HepG2 (cell line): ENCODE measurements at regions not wholly inside any gene's neighbourhood (a gene's known extent, or its start where the extent isn't known, plus 50 kb on each side); places are given as distances from the start of the nearest gene placed in this dataset.
"Not testable (repeated sequence)": the region's sequence is repeated elsewhere in the genome, so short reads cannot be mapped to it uniquely, and the experiment has no call there.

Experiments used
- ATAC-seq: fragments of 200-7000 bp; cut with Tn5 transposase; 3 replicates; pipeline ENCODE4 v1.9.1; 2020; ENCODE audit warnings: mild to moderate bottlenecking, moderate library complexity
- BruUV-seq: library from RNA; stranded (reverse); fragments of 400-500 nt; replicated peaks from 2 replicates; lab custom pipeline; 2021; lab: Mats Ljungman, UMichigan
- CTCF ChIA-PET: fragments of 300-600 bp; formaldehyde crosslinking; extraction: SDS; loops from one replicate; lab custom pipeline; 2021; ENCODE audit warnings: low total read pairs, inconsistent platforms, low intra/inter-chr PET ratio; lab: Yijun Ruan, JAX
- POLR2A ChIA-PET: fragments of 350-600 bp; sonication (Branson Sonifier 250); formaldehyde crosslinking; loops from one replicate; lab custom pipeline; 2020; ENCODE audit warnings: antibody characterized with exemption, inconsistent platforms; lab: Yijun Ruan, JAX
- DNase-seq: peaks from one replicate; pipeline ENCODE4 v3.0.0-alpha.2; 2015; ENCODE audit warnings: low spot score
- FAIRE-seq: peaks from 3 replicates; lab custom pipeline; 2011; peaks lifted over from hg19 to GRCh38; lab: Jason Lieb, UNC
- H2AFZ ChIP-seq: one replicate; pipeline ENCODE4 v1.6.1; 2011; ENCODE audit warnings: low read length, inconsistent platforms
- H3K27ac ChIP-seq: fragments of 300-600 bp; 3 replicates; pipeline ENCODE4 v1.8.0; 2011; ENCODE audit warnings: mixed run types, mild to moderate bottlenecking, mixed read lengths, low read length, inconsistent platforms; ENCODE audit not compliant: insufficient read depth; ENCODE audit errors: extremely low read length
- H3K27me3 ChIP-seq, 2 experiments: fragments of 200-600 bp in 1 of 2; 2 replicates in 1 of 2; 3 replicates in 1 of 2; pipeline versions ENCODE4 v1.6.0 to v1.8.0; 2011; ENCODE audit warnings: low read length in 2 of 2, mild to moderate bottlenecking in 2 of 2, moderate library complexity in 2 of 2, inconsistent platforms in 1 of 2; ENCODE audit not compliant: insufficient read depth in 2 of 2, control insufficient read depth in 1 of 2
- H3K36me3 ChIP-seq, 2 experiments: fragments of 200-600 bp in 1 of 2; replicated peaks in 1 of 2; 2 replicates in 1 of 2; 3 replicates in 1 of 2; pipeline versions ENCODE4 v1.5.1 to v1.8.0; 2011; ENCODE audit warnings: low read length in 2 of 2, inconsistent platforms in 1 of 2; ENCODE audit not compliant: insufficient read depth in 2 of 2, control insufficient read depth in 1 of 2
- H3K4me1 ChIP-seq: 2 replicates; pipeline ENCODE4 v1.5.1; 2012; ENCODE audit warnings: low read length, inconsistent platforms; ENCODE audit not compliant: insufficient read depth
- H3K4me2 ChIP-seq: 2 replicates; pipeline ENCODE4 v1.6.0; 2011; ENCODE audit warnings: low read depth, low read length, inconsistent platforms
- H3K4me3 ChIP-seq, 3 experiments: fragments of 200-600 bp in 1 of 3; sonication (generic), shearing (Covaris generic) in 1 of 3; replicated peaks in 1 of 3; 2 replicates each; pipeline ENCODE4 v1.5.1; 2011 to 2016; ENCODE audit warnings: low read length in 3 of 3, inconsistent platforms in 2 of 3, low read depth in 2 of 3, mild to moderate bottlenecking in 2 of 3, control low read depth in 1 of 3, mixed read lengths in 1 of 3; ENCODE audit not compliant: insufficient read depth in 1 of 3
- H3K79me2 ChIP-seq: one replicate; pipeline ENCODE4 v1.6.1; 2011; ENCODE audit warnings: low read length, inconsistent platforms; ENCODE audit not compliant: insufficient read depth
- H3K9ac ChIP-seq: 2 replicates; pipeline ENCODE4 v1.6.0; 2011; ENCODE audit warnings: mild to moderate bottlenecking, low read depth, low read length, inconsistent platforms; ENCODE audit not compliant: insufficient read depth
- H3K9me3 ChIP-seq: 2 replicates; pipeline ENCODE4 v1.5.1; 2012; ENCODE audit warnings: mild to moderate bottlenecking, low read length
- H4K20me1 ChIP-seq: 2 replicates; pipeline ENCODE4 v1.6.0; 2011; ENCODE audit warnings: inconsistent platforms, mild to moderate bottlenecking, low read length, moderate library complexity; ENCODE audit not compliant: insufficient read depth
- ATF7 ChIP-seq, 2 experiments: fragments of 450-650 bp in 1 of 2; sonication (generic) in 1 of 2; formaldehyde crosslinking in 1 of 2; IDR thresholded peaks; 2 replicates each; pipeline versions ENCODE4 v1.4.0 to v1.6.1; 2016 to 2020; ENCODE audit warnings: antibody characterized with exemption in 1 of 2, mild to moderate bottlenecking in 1 of 2, missing genetic modification reagents in 1 of 2
- HMGXB4 ChIP-seq, 2 experiments: sonication (generic) in 1 of 2; formaldehyde crosslinking in 1 of 2; IDR thresholded peaks; 2 replicates each; pipeline versions ENCODE4 v1.4.0 to v1.6.1; 2018 to 2020; ENCODE audit warnings: missing genetic modification reagents in 2 of 2, borderline replicate concordance in 1 of 2, low read depth in 1 of 2, mild to moderate bottlenecking in 1 of 2, missing biosample characterization in 1 of 2
- SP2 ChIP-seq: sonication (generic); formaldehyde crosslinking; IDR thresholded peaks from 2 replicates; pipeline ENCODE4 v1.5.1; 2020; ENCODE audit warnings: mild to moderate bottlenecking, missing genetic modification reagents
- ZNF142 ChIP-seq: sonication (generic); formaldehyde crosslinking; IDR thresholded peaks from 2 replicates; pipeline ENCODE4 v1.4.0; 2020; ENCODE audit warnings: missing genetic modification reagents
- ZNF674 ChIP-seq: sonication (generic); formaldehyde crosslinking; IDR thresholded peaks from 2 replicates; pipeline ENCODE4 v1.5.0; 2020; ENCODE audit warnings: low read depth, mild to moderate bottlenecking, missing genetic modification reagents
- WGBS: methylation state at CpG from one replicate; pipeline ENCODE4 v1.1.6; 2017; ENCODE audit warnings: low lambda C conversion rate; 5-methylcytosine and 5-hydroxymethylcytosine counted together
- in situ Hi-C: cut with HindIII; loops from 2 replicates; pipeline ENCODE4 v1.10.0; 2017; ENCODE audit warnings: low pct_unique_long_range_greater_than_20kb; ENCODE audit not compliant: extremely low pct_ligation_motif_present
- intact Hi-C: fragments of 100-400 bp; cut with micrococcal nuclease; formaldehyde crosslinking; loops from one replicate; pipeline ENCODE4 v1.10.0; 2022; ENCODE audit not compliant: unreplicated experiment

- TF ChIP-seq HMGXB4 (CRISPR knock-in tag; IDR thresholded peaks at IDR 0.05; ENCODE audit: borderline replicate concordance in 1 of 2, low read depth in 1 of 2) (no peak), ZNF674 (CRISPR knock-in tag) (no peak), SP2 (CRISPR knock-in tag) (no peak), ZNF142 (CRISPR knock-in tag) (no peak)
Measured at GRCh38 chr1:83043244-83043643, 955.7 kb downstream of the TTLL7 start (continued).

GRCh38 chr1:83039091-83039490, 959.8 kb downstream of the TTLL7 start:
- H4K20me1 ChIP-seq; POLR2A ChIA-PET; CTCF ChIA-PET; DNase-seq; H3K79me2 ChIP-seq; FAIRE-seq; H3K36me3 ChIP-seq; ATAC-seq; H3K27ac ChIP-seq; H3K9ac ChIP-seq; H3K4me3 ChIP-seq; in situ Hi-C loops; H3K27me3 ChIP-seq; intact Hi-C loops; H3K4me2 ChIP-seq; BruUV-seq; H2AFZ ChIP-seq; H3K4me1 ChIP-seq; TF ChIP-seq ATF7 (CRISPR knock-in tag; IDR thresholded peaks at IDR 0.05): not testable (repeated sequence)
- TF ChIP-seq ATF7 (IDR thresholded peaks at IDR 0.05): 0 out of 2 replicates have a peak, but pooled peaks have one; percentile 20
- peaks cover 74% of the 10 kb centered on the region for H3K9me3 ChIP-seq
- WGBS: 27% methylated on average over 5 of the region's 6 CpGs
